Trophoblast cell (in vitro differentiated cells and primary cell): ENCODE measurements at regions not wholly inside any gene's neighbourhood (a gene's known extent, or its start where the extent isn't known, plus 50 kb on each side); places are given as distances from the start of the nearest gene placed in this dataset.
"Not testable (repeated sequence)": the region's sequence is repeated elsewhere in the genome, so short reads cannot be mapped to it uniquely, and the experiment has no call there.

Experiments
- DNase-seq, 2 donors: peaks; one replicate each; pipeline ENCODE4 v3.0.0-alpha.2; 2016
- H2AFZ ChIP-seq: 2 replicates; pipeline ENCODE4 v1.6.1; 2013; ENCODE audit warnings: low read length, moderate library complexity, mild to moderate bottlenecking; ENCODE audit not compliant: insufficient read depth, poor library complexity
- H2AK5ac ChIP-seq: 2 replicates; pipeline ENCODE4 v1.6.1; 2013; ENCODE audit warnings: mild to moderate bottlenecking, low read length
- H2BK120ac ChIP-seq: 2 replicates; pipeline ENCODE4 v1.6.1; 2013; ENCODE audit warnings: low read length, mild to moderate bottlenecking, moderate library complexity; ENCODE audit not compliant: insufficient read depth, poor library complexity
- H2BK12ac ChIP-seq: 2 replicates; pipeline ENCODE4 v1.6.1; 2013; ENCODE audit warnings: mild to moderate bottlenecking, low read length, moderate library complexity
- H2BK5ac ChIP-seq: 2 replicates; pipeline ENCODE4 v1.6.1; 2013; ENCODE audit warnings: low read length, low read depth, moderate library complexity, mild to moderate bottlenecking; ENCODE audit not compliant: poor library complexity
- H3K14ac ChIP-seq: 2 replicates; pipeline ENCODE4 v1.6.1; 2013; ENCODE audit warnings: mild to moderate bottlenecking, low read length
- H3K18ac ChIP-seq: 2 replicates; pipeline ENCODE4 v1.6.1; 2013; ENCODE audit warnings: mild to moderate bottlenecking, low read length
- H3K23ac ChIP-seq: 2 replicates; pipeline ENCODE4 v1.6.1; 2013; ENCODE audit warnings: low read length
- H3K27ac ChIP-seq: 2 replicates; pipeline ENCODE4 v1.5.1; 2013; ENCODE audit warnings: low read depth, mild to moderate bottlenecking, inconsistent platforms, low read length, moderate library complexity
- H3K27me3 ChIP-seq: 2 replicates; pipeline ENCODE4 v1.6.1; 2013; ENCODE audit warnings: inconsistent platforms, mild to moderate bottlenecking, low read length, moderate library complexity; ENCODE audit not compliant: insufficient read depth
- H3K36me3 ChIP-seq, 2 experiments: 1 replicate in 1 of 2; 2 replicates in 1 of 2; pipeline ENCODE4 v1.6.1; 2013; ENCODE audit warnings: low read length in 2 of 2, mild to moderate bottlenecking in 2 of 2, moderate library complexity in 1 of 2; ENCODE audit not compliant: insufficient read depth in 2 of 2, control insufficient read depth in 1 of 2
- H3K4ac ChIP-seq: 2 replicates; pipeline ENCODE4 v1.6.1; 2013; ENCODE audit warnings: low read depth, mild to moderate bottlenecking, low read length, moderate library complexity
- H3K4me1 ChIP-seq, 2 experiments: 1 replicate in 1 of 2; 2 replicates in 1 of 2; pipeline ENCODE4 v1.6.1; 2013; ENCODE audit warnings: low read length in 2 of 2, mild to moderate bottlenecking in 2 of 2, moderate library complexity in 1 of 2; ENCODE audit not compliant: insufficient read depth in 2 of 2, control insufficient read depth in 1 of 2
- H3K4me2 ChIP-seq: 2 replicates; pipeline ENCODE4 v1.6.1; 2013; ENCODE audit warnings: inconsistent platforms, mild to moderate bottlenecking, low read length, moderate library complexity
- H3K4me3 ChIP-seq: 2 replicates; pipeline ENCODE4 v1.5.1; 2013; ENCODE audit warnings: mild to moderate bottlenecking, low read depth, low read length, inconsistent platforms
- H3K79me1 ChIP-seq: one replicate; pipeline ENCODE4 v1.6.1; 2013; ENCODE audit warnings: low read length
- H3K79me2 ChIP-seq: 2 replicates; pipeline ENCODE4 v1.6.1; 2013; ENCODE audit warnings: low read length, mild to moderate bottlenecking; ENCODE audit not compliant: control insufficient read depth, insufficient read depth, poor library complexity
- H3K9ac ChIP-seq: 2 replicates; pipeline ENCODE4 v1.6.1; 2013; ENCODE audit warnings: mild to moderate bottlenecking, low read length
- H3K9me3 ChIP-seq: 2 replicates; pipeline ENCODE4 v1.6.1; 2013; ENCODE audit warnings: low read depth, mild to moderate bottlenecking, control low read depth, inconsistent platforms, low read length; ENCODE audit not compliant: insufficient read depth
- H4K12ac ChIP-seq: 2 replicates; pipeline ENCODE4 v1.6.1; 2013; ENCODE audit warnings: low read depth, mild to moderate bottlenecking, low read length, moderate library complexity
- H4K8ac ChIP-seq: 2 replicates; pipeline ENCODE4 v1.6.1; 2013; ENCODE audit warnings: low read depth, mild to moderate bottlenecking, low read length, moderate library complexity
- H4K91ac ChIP-seq: one replicate; pipeline ENCODE4 v1.6.1; 2013; ENCODE audit warnings: low read depth, mild to moderate bottlenecking, low read length, moderate library complexity
- WGBS: extraction: QIAGEN DNeasy Blood & Tissue Kit; methylation state at CpG from one replicate; pipeline ENCODE4 v1.1.7; 2013; ENCODE audit warnings: missing lambda C conversion rate; ENCODE audit not compliant: insufficient read length, insufficient coverage; ENCODE audit errors: extremely low coverage; 5-methylcytosine and 5-hydroxymethylcytosine counted together

DNA sequence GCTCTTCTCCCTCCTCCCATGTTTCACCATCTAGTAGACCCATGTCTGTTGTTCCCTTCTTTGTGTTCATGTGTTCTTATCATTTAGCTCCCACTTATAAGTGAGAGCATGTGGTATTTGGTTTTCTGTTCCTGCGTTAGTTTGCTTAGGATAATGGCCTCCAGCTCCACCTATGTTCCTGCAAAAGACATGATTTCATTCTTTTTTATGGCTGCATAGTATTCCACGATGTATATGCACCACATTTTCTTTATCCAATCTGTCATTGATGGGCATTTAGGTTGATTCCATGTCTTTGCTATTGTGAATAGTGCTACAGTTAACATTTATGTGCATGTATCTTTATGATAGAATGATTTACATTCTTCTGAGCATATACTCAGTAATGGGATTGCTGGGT is 115.6 kb upstream of the ATXN1 start:
- H2BK12ac ChIP-seq, H4K91ac ChIP-seq, H2AK5ac ChIP-seq, H2AFZ ChIP-seq, H3K9me3 ChIP-seq, H3K79me1 ChIP-seq, H3K27ac ChIP-seq, H3K4me2 ChIP-seq, H2BK120ac ChIP-seq, H3K4me3 ChIP-seq, DNase-seq, H4K8ac ChIP-seq, H2BK5ac ChIP-seq, H3K18ac ChIP-seq, H3K9ac ChIP-seq, H3K79me2 ChIP-seq, H3K23ac ChIP-seq, H3K27me3 ChIP-seq, H4K12ac ChIP-seq, H3K14ac ChIP-seq, H3K4ac ChIP-seq, H3K4me1 ChIP-seq, H3K36me3 ChIP-seq: not testable (repeated sequence)
- no CpG with 5 or more reads among the region's 2 CpGs for WGBS

DNA sequence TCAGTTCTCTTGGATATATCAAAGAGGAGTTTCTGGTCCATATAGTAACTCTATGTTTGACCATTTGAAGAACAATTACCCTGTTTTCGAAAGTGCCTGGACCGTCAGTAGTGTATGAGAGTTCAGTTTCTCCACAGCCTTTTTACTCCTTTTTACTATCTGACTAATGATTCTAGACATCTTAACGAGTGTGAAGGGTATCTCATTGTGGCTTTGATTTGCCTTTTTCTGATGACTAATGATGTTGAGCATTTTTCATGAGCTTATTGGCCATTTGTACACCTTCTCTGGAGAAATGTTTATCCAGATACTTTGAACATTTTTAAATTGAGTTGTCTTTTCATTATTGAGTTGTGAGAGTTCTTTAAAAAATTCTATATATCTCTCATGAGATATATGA is 114.9 kb upstream of the ATXN1 start:
- no peaks in the 10 kb centered on the region for H3K36me3 ChIP-seq
- no peaks in the 10 kb centered on the region for H3K9me3 ChIP-seq
- no peak overlapping the region for H3K18ac ChIP-seq
- no peak overlapping the region for H4K12ac ChIP-seq
- H3K27me3 ChIP-seq: no peaks in the 10 kb centered on the region
- no peak overlapping the region for H4K91ac ChIP-seq
- H3K79me2 ChIP-seq: no peaks in the 10 kb centered on the region
- no peak overlapping the region for H3K9ac ChIP-seq
- no peak overlapping the region for H2AK5ac ChIP-seq
- H3K23ac ChIP-seq: no peak overlapping the region
- no peaks in the 10 kb centered on the region for H3K79me1 ChIP-seq
- H2BK5ac ChIP-seq: no peak overlapping the region
- H2BK12ac ChIP-seq: no peak overlapping the region
- no peak overlapping the region for H3K4me3 ChIP-seq
- no peaks in the 10 kb centered on the region for H3K4me1 ChIP-seq
- no peak overlapping the region for H3K4me2 ChIP-seq
- WGBS: no CpG with 5 or more reads among the region's 3 CpGs
- no peak overlapping the region for H3K27ac ChIP-seq
- H3K4ac ChIP-seq: no peak overlapping the region
- H3K14ac ChIP-seq: no peak overlapping the region
- H2AFZ ChIP-seq: no peak overlapping the region
- H2BK120ac ChIP-seq: no peak overlapping the region
- no peak for DNase-seq
- H4K8ac ChIP-seq: no peak overlapping the region

DNA sequence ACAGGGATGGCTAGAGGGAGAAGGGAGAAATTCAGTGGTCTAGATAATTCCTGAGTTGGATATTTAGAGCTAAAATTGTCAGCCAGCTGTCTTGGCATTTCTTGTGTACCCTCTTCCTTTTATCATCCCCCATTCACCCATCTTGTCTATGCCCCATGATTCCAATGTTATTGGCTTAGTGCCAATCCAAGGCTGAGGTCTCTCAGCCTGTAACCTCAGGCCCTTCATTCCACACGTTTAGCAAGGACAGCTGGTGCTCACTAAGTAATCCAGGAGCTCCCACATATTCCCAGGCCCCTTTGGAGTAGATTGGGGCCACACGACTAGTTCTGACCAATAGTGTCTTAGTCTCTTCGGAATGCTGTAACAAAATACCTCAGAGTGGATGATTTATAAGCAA is 112.4 kb upstream of the ATXN1 start:
- H3K79me1 ChIP-seq: no peaks in the 10 kb centered on the region
- no peak overlapping the region for H4K8ac ChIP-seq
- H2BK12ac ChIP-seq: no peak overlapping the region
- no peaks in the 10 kb centered on the region for H3K36me3 ChIP-seq
- H3K23ac ChIP-seq: no peak overlapping the region
- H2BK120ac ChIP-seq: no peak overlapping the region
- H2BK5ac ChIP-seq: no peak overlapping the region
- no peaks in the 10 kb centered on the region for H3K79me2 ChIP-seq
- H2AK5ac ChIP-seq: no peak overlapping the region
- H3K9me3 ChIP-seq: no peaks in the 10 kb centered on the region
- no peak overlapping the region for H3K4me2 ChIP-seq
- no peak overlapping the region for H4K91ac ChIP-seq
- no peak overlapping the region for H2AFZ ChIP-seq
- H3K4me3 ChIP-seq: no peak overlapping the region
- no peaks in the 10 kb centered on the region for H3K4me1 ChIP-seq
- H3K27me3 ChIP-seq: no peaks in the 10 kb centered on the region
- WGBS: no CpG with 5 or more reads among the region's 3 CpGs
- H3K9ac ChIP-seq: no peak overlapping the region
- no peak overlapping the region for H3K27ac ChIP-seq
- no peak overlapping the region for H4K12ac ChIP-seq
- H3K14ac ChIP-seq: no peak overlapping the region
- H3K18ac ChIP-seq: no peak overlapping the region
- no peak for DNase-seq
- H3K4ac ChIP-seq: no peak overlapping the region

DNA sequence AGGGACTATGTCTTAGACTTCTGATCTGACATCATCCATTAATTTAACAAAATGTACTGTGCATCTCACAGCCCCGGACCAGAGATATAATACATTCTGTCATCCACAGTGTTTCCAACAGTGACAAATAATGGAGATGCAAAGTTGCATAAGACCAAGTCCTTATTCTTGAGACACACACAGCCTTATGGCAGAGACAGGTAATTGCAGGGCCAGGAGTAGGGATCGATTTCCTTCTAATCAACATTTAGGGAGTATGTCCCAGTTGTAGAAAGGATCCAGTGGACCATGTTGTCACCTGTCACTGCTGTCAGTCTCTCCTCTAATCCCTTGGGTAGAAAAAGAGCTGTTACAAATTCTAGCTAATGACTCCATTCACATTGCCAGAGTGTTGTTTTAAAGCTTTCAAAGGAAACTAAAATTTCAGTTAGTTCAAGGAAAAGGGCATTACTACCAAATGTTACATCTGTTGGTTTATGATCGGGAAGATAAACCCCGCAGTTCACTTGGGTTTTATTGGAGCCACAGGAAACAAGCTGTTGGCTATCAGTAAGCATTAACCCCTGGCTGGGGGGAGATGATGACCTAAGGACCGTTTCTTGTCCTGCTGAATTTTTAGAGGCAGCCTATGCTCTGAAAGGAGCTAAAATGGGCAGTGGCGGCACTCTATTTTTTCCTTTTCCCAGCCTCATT is 111.4 kb upstream of the ATXN1 start:
- Histone ChIP-seq H3K4me2 (no peak overlapping the region), H2AK5ac (no peak overlapping the region), H3K79me2 (no peaks in the 10 kb centered on the region), H3K9me3 (no peaks in the 10 kb centered on the region), H2BK120ac (no peak overlapping the region), H3K36me3 (no peaks in the 10 kb centered on the region), H3K27me3 (no peaks in the 10 kb centered on the region), H3K23ac (no peak overlapping the region), H3K4me1 (no peaks in the 10 kb centered on the region), H4K8ac (no peak overlapping the region), H3K14ac (no peak overlapping the region), H3K4me3 (no peak overlapping the region), H4K12ac (no peak overlapping the region), H3K9ac (no peak overlapping the region), H3K27ac (no peak overlapping the region), H2BK5ac (no peak overlapping the region), H3K4ac (no peak overlapping the region), H3K79me1 (no peaks in the 10 kb centered on the region), H3K18ac (no peak overlapping the region), H4K91ac (no peak overlapping the region), H2AFZ (no peak overlapping the region), H2BK12ac (no peak overlapping the region)
- no CpG with 5 or more reads among the region's 6 CpGs for WGBS
- DNase-seq: no peak
